Fibroblast of mammary gland (primary cell): ENCODE measurements at regions not wholly inside any gene's neighbourhood (a gene's known extent, or its start where the extent isn't known, plus 50 kb on each side); places are given as distances from the start of the nearest gene placed in this dataset.

Experiments used
- DNase-seq: peaks from one replicate; pipeline ENCODE4 v3.0.0-alpha.2; 2010; ENCODE audit warnings: low read depth
- H3K4me3 ChIP-seq: 2 replicates; pipeline ENCODE4 v1.5.1; 2011; ENCODE audit warnings: low read depth, mild to moderate bottlenecking, low read length, moderate library complexity; ENCODE audit not compliant: control insufficient read depth
- TF ChIP-seq, protein P1 (sequence below): conservative IDR thresholded peaks from 2 replicates; pipeline ENCODE4 v1.5.1; 2011; ENCODE audit warnings: low read depth, low read length, inconsistent platforms; ENCODE audit not compliant: control insufficient read depth, insufficient read depth

DNA sequence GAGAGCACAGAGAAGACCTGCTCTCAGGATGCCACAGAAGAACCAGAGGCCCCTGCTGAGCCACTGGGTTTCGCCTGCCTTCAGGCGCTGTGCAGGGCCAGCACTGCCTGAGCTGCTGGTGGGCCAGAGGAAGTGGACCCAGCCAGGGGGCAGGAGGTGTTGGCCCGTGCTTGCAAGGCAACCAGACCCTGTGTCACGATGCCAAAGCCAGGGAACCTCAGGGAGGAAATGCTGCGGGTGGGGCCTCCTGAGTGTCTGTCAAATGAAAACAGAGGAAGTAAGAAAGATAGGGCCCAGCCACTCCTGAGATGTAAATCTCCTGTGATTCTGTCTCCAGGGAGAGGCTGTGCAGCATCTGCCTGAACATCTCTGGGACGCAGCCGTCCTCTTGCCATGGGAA, 58.1 kb upstream of the ADORA2B start:
- TF ChIP-seq, protein P1, sequence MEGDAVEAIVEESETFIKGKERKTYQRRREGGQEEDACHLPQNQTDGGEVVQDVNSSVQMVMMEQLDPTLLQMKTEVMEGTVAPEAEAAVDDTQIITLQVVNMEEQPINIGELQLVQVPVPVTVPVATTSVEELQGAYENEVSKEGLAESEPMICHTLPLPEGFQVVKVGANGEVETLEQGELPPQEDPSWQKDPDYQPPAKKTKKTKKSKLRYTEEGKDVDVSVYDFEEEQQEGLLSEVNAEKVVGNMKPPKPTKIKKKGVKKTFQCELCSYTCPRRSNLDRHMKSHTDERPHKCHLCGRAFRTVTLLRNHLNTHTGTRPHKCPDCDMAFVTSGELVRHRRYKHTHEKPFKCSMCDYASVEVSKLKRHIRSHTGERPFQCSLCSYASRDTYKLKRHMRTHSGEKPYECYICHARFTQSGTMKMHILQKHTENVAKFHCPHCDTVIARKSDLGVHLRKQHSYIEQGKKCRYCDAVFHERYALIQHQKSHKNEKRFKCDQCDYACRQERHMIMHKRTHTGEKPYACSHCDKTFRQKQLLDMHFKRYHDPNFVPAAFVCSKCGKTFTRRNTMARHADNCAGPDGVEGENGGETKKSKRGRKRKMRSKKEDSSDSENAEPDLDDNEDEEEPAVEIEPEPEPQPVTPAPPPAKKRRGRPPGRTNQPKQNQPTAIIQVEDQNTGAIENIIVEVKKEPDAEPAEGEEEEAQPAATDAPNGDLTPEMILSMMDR: no peak
- no peak for DNase-seq
- H3K4me3 ChIP-seq: no peak overlapping the region

DNA sequence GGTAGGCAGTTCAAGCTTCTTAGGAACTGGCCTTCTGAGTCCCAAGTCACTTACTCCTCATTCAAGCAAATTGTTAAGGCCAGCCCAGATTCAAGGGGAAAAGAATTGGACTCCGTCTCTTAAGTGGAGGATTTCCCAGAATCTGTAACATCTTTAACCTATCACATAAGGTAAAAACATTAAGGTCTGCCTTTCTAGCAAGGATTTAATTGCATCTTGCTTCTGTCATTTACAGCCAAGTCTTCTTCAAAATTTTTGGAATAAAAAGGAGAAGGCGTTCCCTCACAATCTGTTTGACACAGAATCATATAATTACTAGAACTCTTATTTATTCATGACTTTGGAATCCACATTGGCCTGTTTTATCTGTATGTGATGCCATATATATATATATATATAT, 56.5 kb upstream of the ADORA2B start:
- H3K4me3 ChIP-seq: no peak overlapping the region
- DNase-seq: no peak
- TF ChIP-seq, protein P1: no peak

DNA sequence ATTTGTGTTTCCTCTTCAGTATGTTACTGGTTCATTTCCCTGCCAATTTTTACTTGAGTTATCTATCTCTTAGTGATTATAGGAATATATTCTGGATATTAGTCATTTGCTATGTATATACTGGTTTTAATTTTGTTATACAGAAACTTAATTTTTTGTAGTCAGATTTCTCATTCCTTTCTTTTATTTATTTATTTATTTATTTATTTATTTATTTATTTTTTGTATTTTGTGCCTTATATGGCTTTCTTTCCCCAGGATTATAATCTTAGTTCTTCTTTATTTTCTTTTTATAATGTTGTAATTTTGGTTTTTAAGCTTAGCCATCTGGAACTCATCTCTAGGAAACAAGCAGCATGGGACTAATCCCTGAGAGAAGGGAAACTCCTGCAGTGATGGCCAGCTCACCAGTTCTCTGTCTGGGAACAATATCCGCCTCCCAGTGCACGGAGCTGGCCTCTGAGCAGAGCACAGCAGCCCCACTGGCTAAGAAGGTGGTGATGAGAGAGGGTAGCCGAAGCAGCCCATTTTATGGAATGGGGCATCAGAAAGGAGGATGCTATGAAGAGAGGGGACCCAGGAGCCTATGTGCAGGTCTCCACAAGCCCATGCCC, 54.5 kb upstream of the ADORA2B start:
- no peak overlapping the region for H3K4me3 ChIP-seq
- TF ChIP-seq, protein P1: no peak
- no peak for DNase-seq

DNA sequence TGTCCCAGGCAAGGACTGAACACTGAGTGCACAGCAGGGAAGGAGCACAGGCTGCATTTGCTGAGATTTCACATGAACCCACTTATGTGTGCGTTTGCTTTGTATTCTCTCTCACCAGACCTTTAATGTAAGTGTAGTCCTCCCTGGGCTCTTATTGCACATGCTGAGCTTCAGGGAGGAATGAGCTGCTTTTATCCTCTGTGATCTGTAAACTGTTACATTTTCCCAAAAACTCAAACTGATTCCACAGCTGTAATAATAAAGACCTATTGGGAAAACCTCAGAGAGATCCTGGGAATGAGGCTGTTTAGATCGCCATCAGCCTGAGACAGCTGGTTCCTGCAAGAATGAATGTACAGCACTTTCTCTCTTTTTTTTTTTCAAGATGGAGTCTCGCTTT, 53.6 kb upstream of the ADORA2B start:
- no peak for DNase-seq
- TF ChIP-seq, protein P1: no peak
- H3K4me3 ChIP-seq: no peak overlapping the region

DNA sequence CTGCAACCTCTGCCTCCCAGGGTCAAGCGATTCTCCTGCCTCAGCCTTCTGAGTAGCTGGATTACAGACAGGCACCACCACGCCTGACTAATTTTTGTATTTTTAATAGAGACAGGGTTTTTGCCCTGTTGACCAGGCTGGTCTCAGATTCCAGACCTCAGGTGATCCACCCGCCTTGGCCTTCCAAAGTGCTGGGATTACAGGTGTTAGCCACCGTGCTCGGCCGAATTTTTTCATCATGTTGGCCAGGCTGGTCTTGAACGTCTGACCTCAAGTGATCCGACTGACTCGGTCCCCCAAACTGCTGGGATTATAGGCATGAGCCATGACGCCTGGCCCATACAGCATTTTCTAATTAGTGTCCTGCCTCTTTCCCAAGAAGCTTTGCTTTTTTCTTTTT, 52.7 kb upstream of the ADORA2B start:
- no peak for DNase-seq
- H3K4me3 ChIP-seq: no peak overlapping the region
- TF ChIP-seq, protein P1: no peak

DNA sequence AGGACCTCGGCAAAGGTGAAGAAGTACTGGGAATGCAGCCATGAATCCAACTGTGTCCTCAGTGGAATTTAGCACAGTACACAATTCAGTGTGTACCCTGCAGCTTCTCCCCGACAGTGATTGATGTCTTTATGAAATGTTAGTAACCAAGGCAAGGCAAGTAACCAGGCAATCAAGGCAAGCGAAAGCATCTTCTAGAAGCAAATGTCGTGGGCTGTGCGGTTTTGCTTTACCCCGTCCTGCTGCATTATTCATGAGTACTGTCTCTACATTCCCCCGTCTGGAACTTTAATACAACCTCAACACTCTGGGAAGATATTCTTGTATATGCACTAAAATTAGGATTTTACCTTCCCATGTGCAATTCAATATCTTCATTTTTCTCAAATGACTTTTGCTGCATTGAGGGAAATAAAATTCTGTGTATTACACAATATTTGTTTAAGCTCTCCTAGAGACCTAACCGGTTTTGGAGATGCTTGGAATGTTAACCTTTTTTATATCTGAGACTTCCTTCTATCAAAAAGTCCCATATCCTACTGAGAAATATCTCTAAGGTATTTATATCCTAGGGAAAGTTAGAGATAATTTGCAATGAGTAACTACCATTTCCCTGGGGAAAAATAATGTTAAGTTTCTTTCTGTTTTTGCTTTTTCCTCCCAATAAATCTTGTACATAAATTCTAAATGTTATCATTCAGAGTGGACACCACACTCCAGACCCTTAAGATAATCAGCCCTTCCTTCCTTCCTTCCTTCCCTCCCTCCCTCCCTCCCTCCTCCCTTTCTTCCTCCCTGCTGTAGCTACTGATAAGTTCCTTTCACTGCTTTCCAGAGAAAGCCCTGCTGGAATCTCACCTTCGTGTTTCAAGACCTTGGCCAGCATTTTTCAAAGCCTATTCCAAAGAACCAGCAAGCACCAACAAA, 51.9 kb upstream of the ADORA2B start:
- H3K4me3 ChIP-seq: no peak overlapping the region
- TF ChIP-seq, protein P1: no peak
- DNase-seq: no peak
